ENCODE measurements at regions not wholly inside any gene's neighbourhood (a gene's known extent, or its start where the extent isn't known, plus 50 kb on each side); places are given as distances from the start of the nearest gene placed in this dataset.
"Not testable (repeated sequence)": the region's sequence is repeated elsewhere in the genome, so short reads cannot be mapped to it uniquely, and the experiment has no call there.

DNA sequence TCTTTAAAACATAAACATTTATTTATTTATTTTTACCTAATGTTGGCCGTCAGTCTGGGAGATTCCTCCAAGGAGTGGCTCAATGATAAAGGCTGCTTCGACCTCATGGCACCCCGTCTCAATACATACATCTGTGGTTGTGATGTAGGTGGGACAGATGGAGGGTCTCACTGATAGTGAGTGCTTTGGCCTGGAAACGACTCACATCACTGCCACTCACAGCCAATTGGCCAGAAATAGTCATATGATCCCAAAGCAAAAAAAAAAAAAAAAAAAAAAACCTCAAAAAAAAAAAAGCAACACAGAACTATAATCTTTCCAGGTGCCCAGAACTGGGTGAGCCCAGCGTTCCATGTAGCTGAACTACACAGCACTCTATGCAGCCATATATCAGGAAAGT lies 125.4 kb downstream of the PSAT1 start:
- H3K79me2 ChIP-seq = no peaks in the 10 kb centered on the region
- no peaks in the 10 kb centered on the region for H3K36me3 ChIP-seq (ENCODE audit: control insufficient read depth, insufficient read depth, low read length)
- H3K4me2 ChIP-seq (ENCODE audit: low read length) = no peak overlapping the region
- H3K9ac ChIP-seq = no peak overlapping the region
- no peak overlapping the region for H3K27ac ChIP-seq
- no peak for TF ChIP-seq CTCF (IDR thresholded peaks at IDR 0.05)
- no peaks in the 10 kb centered on the region for H3K4me1 ChIP-seq
- no peaks in the 10 kb centered on the region for H3K27me3 ChIP-seq (ENCODE audit: control insufficient read depth, insufficient read depth, low read length)
- H2AFZ ChIP-seq = no peak overlapping the region
- H3K9me3 ChIP-seq (ENCODE audit: control insufficient read depth, low read length) = no peaks in the 10 kb centered on the region
- no peak overlapping the region for H3K4me3 ChIP-seq (ENCODE audit: low read depth, low read length)

- no peak for TF ChIP-seq CTCF (IDR thresholded peaks at IDR 0.05)
- H3K9me3 ChIP-seq (ENCODE audit: control insufficient read depth, low read length) = no peaks in the 10 kb centered on the region
- no peaks in the 10 kb centered on the region for H3K27me3 ChIP-seq (ENCODE audit: control insufficient read depth, insufficient read depth, low read length)
- no peaks in the 10 kb centered on the region for H3K36me3 ChIP-seq (ENCODE audit: control insufficient read depth, insufficient read depth, low read length)
- no peak overlapping the region for H3K27ac ChIP-seq
- no peak overlapping the region for H2AFZ ChIP-seq
- no peaks in the 10 kb centered on the region for H3K4me1 ChIP-seq
- H3K9ac ChIP-seq = no peak overlapping the region
- H3K4me2 ChIP-seq (ENCODE audit: low read length) = no peak overlapping the region
- no peak overlapping the region for H3K4me3 ChIP-seq (ENCODE audit: low read depth, low read length)
- H3K79me2 ChIP-seq = no peaks in the 10 kb centered on the region
Observed at GRCh38 chr9:78424299-78424698, 127.4 kb downstream of the PSAT1 start.

- Histone ChIP-seq H3K27me3 (ENCODE audit: control insufficient read depth, insufficient read depth, low read length) (no peaks in the 10 kb centered on the region), H3K9ac (no peak overlapping the region), H3K4me1 (no peaks in the 10 kb centered on the region), H3K9me3 (ENCODE audit: control insufficient read depth, low read length) (no peaks in the 10 kb centered on the region), H3K4me2 (ENCODE audit: low read length) (no peak overlapping the region), H3K36me3 (ENCODE audit: control insufficient read depth, insufficient read depth, low read length) (no peaks in the 10 kb centered on the region), H2AFZ (no peak overlapping the region), H3K27ac (no peak overlapping the region), H3K79me2 (no peaks in the 10 kb centered on the region), H3K4me3 (ENCODE audit: low read depth, low read length) (no peak overlapping the region)
- TF ChIP-seq CTCF (IDR thresholded peaks at IDR 0.05) = no peak
Observed at GRCh38 chr9:78428640-78429039, 131.7 kb downstream of the PSAT1 start.

DNA sequence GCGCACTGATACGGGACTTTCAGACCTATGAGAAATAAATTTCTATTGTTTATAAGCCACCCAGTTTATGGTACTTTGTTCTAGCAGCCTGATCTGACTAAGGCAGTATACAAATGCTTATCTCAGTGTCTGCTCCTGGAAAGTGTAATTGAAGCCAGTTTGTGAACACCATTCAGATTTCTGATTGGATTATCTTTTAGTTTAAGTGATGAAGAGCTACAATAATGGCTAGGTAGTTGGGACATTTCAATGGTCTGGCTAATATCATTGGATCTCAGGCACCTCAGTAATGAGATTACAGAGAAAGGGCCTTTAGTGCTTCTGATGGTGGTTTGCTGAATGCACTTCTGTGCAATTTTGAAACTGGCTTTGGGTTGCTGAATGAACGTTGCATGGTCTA lies 133.5 kb downstream of the PSAT1 start:
- no peak overlapping the region for H3K4me3 ChIP-seq (ENCODE audit: low read depth, low read length)
- H3K27ac ChIP-seq = no peak overlapping the region
- no peaks in the 10 kb centered on the region for H3K27me3 ChIP-seq (ENCODE audit: control insufficient read depth, insufficient read depth, low read length)
- no peaks in the 10 kb centered on the region for H3K9me3 ChIP-seq (ENCODE audit: control insufficient read depth, low read length)
- no peak overlapping the region for H2AFZ ChIP-seq
- H3K4me1 ChIP-seq = no peaks in the 10 kb centered on the region
- no peaks in the 10 kb centered on the region for H3K36me3 ChIP-seq (ENCODE audit: control insufficient read depth, insufficient read depth, low read length)
- H3K79me2 ChIP-seq = no peaks in the 10 kb centered on the region
- no peak overlapping the region for H3K4me2 ChIP-seq (ENCODE audit: low read length)
- no peak overlapping the region for H3K9ac ChIP-seq
- no peak for TF ChIP-seq CTCF (IDR thresholded peaks at IDR 0.05)

- not testable (repeated sequence) for H3K4me1 ChIP-seq; H2AFZ ChIP-seq; H3K79me2 ChIP-seq; H3K9ac ChIP-seq; H3K4me3 ChIP-seq (ENCODE audit: low read depth, low read length); H3K4me2 ChIP-seq (ENCODE audit: low read length); H3K9me3 ChIP-seq (ENCODE audit: control insufficient read depth, low read length); H3K36me3 ChIP-seq (ENCODE audit: control insufficient read depth, insufficient read depth, low read length); H3K27me3 ChIP-seq (ENCODE audit: control insufficient read depth, insufficient read depth, low read length); H3K27ac ChIP-seq
Observed at GRCh38 chr9:78431039-78431438, 134.1 kb downstream of the PSAT1 start.
